DMS79 (cell line): ENCODE measurements at regions not wholly inside any gene's neighbourhood (a gene's known extent, or its start where the extent isn't known, plus 50 kb on each side); places are given as distances from the start of the nearest gene placed in this dataset.
"Not testable (repeated sequence)": the region's sequence is repeated elsewhere in the genome, so short reads cannot be mapped to it uniquely, and the experiment has no call there.

Experiments used
- DNase-seq: peaks from one replicate; lab custom pipeline; 2025; lab: John Stamatoyannopoulos, UW

GRCh38 chr22:49676783-49677494, 150.7 kb downstream of the BRD1 start:
- DNase-seq = no peak

- DNase-seq = no peak
These were observed 151.4 kb downstream of the BRD1 start for GRCh38 chr22:49676230-49676629.

GRCh38 chr22:49674479-49675050, 153.1 kb downstream of the BRD1 start:
- no peak for DNase-seq

GRCh38 chr22:49673048-49673447, 154.6 kb downstream of the BRD1 start:
- DNase-seq = no peak

- no peak for DNase-seq
These were observed 155.6 kb downstream of the BRD1 start for GRCh38 chr22:49672014-49672516.

GRCh38 chr22:49671331-49672013, 156.2 kb downstream of the BRD1 start:
- DNase-seq = no peak

- no peak for DNase-seq
These were observed 157.0 kb downstream of the BRD1 start for GRCh38 chr22:49670456-49671330.

- DNase-seq = not testable (repeated sequence)
These were observed 157.7 kb downstream of the BRD1 start for GRCh38 chr22:49669969-49670455.

GRCh38 chr22:49669427-49669968, 158.2 kb downstream of the BRD1 start:
- not testable (repeated sequence) for DNase-seq

GRCh38 chr22:49668402-49668801, 159.3 kb downstream of the BRD1 start:
- no peak for DNase-seq

GRCh38 chr22:49667236-49667635, 160.4 kb downstream of the BRD1 start:
- DNase-seq = no peak

- DNase-seq = no peak
These were observed 161.4 kb downstream of the BRD1 start for GRCh38 chr22:49666146-49666809.

- no peak for DNase-seq
These were observed 162.8 kb downstream of the BRD1 start for GRCh38 chr22:49664891-49665290.

GRCh38 chr22:49664371-49664881, 163.2 kb downstream of the BRD1 start:
- DNase-seq = no peak

GRCh38 chr22:49663823-49664222, 163.8 kb downstream of the BRD1 start:
- no peak for DNase-seq

- DNase-seq = no peak
These were observed 164.4 kb downstream of the BRD1 start for GRCh38 chr22:49663311-49663711.

- no peak for DNase-seq
These were observed 165.0 kb downstream of the BRD1 start for GRCh38 chr22:49662681-49663080.

GRCh38 chr22:49660794-49661781, 166.6 kb downstream of the BRD1 start:
- DNase-seq = no peak

GRCh38 chr22:49660321-49660720, 167.4 kb downstream of the BRD1 start:
- DNase-seq = no peak

GRCh38 chr22:49659924-49660315, 167.8 kb downstream of the BRD1 start:
- no peak for DNase-seq
